ENCODE measurements at regions not wholly inside any gene's neighbourhood (a gene's known extent, or its start where the extent isn't known, plus 50 kb on each side); places are given as distances from the start of the nearest gene placed in this dataset.

DNA sequence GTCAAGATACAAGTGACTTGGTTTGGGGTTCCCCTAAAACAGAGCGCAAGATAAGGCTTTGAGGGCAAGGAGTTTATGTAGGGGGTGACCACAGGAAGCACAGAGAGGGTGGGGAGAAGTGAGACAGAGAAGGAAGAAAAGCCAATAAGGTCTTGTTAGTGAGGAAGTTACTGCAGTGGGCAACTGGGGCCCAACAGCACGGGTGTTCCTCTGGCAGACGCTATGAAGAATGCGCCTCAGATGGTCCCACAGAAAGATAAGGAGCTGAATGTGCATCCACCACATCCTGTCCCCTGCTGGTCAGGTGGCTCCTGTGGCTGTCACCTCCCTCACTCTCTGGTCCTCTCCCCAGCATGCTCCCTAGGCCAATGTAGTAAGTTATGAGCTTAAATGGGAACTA lies 333.5 kb downstream of the TSHZ3 start:
- no peak for ATAC-seq
- no peak for TF ChIP-seq ZFP30 (CRISPR knock-in tag; IDR thresholded peaks at IDR 0.05)
- no peak for TF ChIP-seq ISL1 (CRISPR knock-in tag; IDR thresholded peaks at IDR 0.05)
- no peak for TF ChIP-seq SNAI2 (CRISPR knock-in tag; IDR thresholded peaks at IDR 0.05)
- TF ChIP-seq ZC3H10 (CRISPR knock-in tag; IDR thresholded peaks at IDR 0.05) = no peak
- TF ChIP-seq TOX (CRISPR knock-in tag; IDR thresholded peaks at IDR 0.05; ENCODE audit: borderline replicate concordance) = no peak
- TF ChIP-seq TCF4 (CRISPR knock-in tag; IDR thresholded peaks at IDR 0.05; ENCODE audit: borderline replicate concordance) = no peak
- no peak for TF ChIP-seq ZFP3 (CRISPR knock-in tag; IDR thresholded peaks at IDR 0.05)
- no peak for TF ChIP-seq GLIS3 (CRISPR knock-in tag; IDR thresholded peaks at IDR 0.05)
- TF ChIP-seq, protein P1, sequence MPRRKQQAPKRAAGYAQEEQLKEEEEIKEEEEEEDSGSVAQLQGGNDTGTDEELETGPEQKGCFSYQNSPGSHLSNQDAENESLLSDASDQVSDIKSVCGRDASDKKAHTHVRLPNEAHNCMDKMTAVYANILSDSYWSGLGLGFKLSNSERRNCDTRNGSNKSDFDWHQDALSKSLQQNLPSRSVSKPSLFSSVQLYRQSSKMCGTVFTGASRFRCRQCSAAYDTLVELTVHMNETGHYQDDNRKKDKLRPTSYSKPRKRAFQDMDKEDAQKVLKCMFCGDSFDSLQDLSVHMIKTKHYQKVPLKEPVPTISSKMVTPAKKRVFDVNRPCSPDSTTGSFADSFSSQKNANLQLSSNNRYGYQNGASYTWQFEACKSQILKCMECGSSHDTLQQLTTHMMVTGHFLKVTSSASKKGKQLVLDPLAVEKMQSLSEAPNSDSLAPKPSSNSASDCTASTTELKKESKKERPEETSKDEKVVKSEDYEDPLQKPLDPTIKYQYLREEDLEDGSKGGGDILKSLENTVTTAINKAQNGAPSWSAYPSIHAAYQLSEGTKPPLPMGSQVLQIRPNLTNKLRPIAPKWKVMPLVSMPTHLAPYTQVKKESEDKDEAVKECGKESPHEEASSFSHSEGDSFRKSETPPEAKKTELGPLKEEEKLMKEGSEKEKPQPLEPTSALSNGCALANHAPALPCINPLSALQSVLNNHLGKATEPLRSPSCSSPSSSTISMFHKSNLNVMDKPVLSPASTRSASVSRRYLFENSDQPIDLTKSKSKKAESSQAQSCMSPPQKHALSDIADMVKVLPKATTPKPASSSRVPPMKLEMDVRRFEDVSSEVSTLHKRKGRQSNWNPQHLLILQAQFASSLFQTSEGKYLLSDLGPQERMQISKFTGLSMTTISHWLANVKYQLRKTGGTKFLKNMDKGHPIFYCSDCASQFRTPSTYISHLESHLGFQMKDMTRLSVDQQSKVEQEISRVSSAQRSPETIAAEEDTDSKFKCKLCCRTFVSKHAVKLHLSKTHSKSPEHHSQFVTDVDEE (CRISPR knock-in tag; IDR thresholded peaks at IDR 0.05) = no peak
- TF ChIP-seq CSDC2 (CRISPR knock-in tag; IDR thresholded peaks at IDR 0.05) = no peak
- no peak for TF ChIP-seq ESRRG (CRISPR knock-in tag; IDR thresholded peaks at IDR 0.05)
- no peak for TF ChIP-seq PATZ1 (CRISPR knock-in tag; IDR thresholded peaks at IDR 0.05; ENCODE audit: borderline replicate concordance)

DNA sequence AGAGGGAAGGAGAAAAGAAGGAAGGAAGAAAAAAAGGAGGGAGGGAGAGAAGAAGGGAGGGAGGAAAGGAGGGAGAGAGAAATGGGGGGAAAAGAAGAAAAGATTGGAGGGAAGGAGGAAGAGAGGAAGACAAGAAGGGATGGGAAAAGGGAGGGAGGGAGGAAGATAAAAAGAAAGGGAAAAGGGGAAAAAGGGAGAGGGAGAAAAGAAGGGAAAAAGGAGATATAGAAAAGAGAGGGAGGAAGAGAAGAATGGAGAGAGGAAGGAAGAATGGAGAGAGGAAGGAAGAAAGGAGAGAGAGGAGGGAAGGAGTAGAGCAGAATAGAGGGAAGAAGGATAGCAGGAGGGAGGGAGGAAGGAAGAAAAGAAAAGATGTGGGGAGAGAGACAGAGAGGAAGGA lies 334.6 kb downstream of the TSHZ3 start:
- no peak for ATAC-seq
- TF ChIP-seq TCF4 (CRISPR knock-in tag; IDR thresholded peaks at IDR 0.05; ENCODE audit: borderline replicate concordance) (no peak), ZFP30 (CRISPR knock-in tag; IDR thresholded peaks at IDR 0.05) (no peak), ZC3H10 (CRISPR knock-in tag; IDR thresholded peaks at IDR 0.05) (no peak), ZNF565 (CRISPR knock-in tag; conservative IDR thresholded peaks at IDR 0.05; ENCODE audit: low read depth) (no peak), PPARA (CRISPR knock-in tag; IDR thresholded peaks at IDR 0.05; ENCODE audit: borderline replicate concordance) (no peak), BACH2 (CRISPR knock-in tag; IDR thresholded peaks at IDR 0.05; ENCODE audit: borderline replicate concordance) (no peak), ZFP3 (CRISPR knock-in tag; IDR thresholded peaks at IDR 0.05) (no peak), RARB (CRISPR knock-in tag; IDR thresholded peaks at IDR 0.05) (no peak), TOX (CRISPR knock-in tag; IDR thresholded peaks at IDR 0.05; ENCODE audit: borderline replicate concordance) (no peak), ARNTL (CRISPR knock-in tag; IDR thresholded peaks at IDR 0.05; ENCODE audit: borderline replicate concordance, low read depth) (no peak)

- ATAC-seq = no peak
- no peak for TF ChIP-seq BACH2 (CRISPR knock-in tag; IDR thresholded peaks at IDR 0.05; ENCODE audit: borderline replicate concordance)
Observed at GRCh38 chr19:31013384-31014020, 335.7 kb downstream of the TSHZ3 start.

DNA sequence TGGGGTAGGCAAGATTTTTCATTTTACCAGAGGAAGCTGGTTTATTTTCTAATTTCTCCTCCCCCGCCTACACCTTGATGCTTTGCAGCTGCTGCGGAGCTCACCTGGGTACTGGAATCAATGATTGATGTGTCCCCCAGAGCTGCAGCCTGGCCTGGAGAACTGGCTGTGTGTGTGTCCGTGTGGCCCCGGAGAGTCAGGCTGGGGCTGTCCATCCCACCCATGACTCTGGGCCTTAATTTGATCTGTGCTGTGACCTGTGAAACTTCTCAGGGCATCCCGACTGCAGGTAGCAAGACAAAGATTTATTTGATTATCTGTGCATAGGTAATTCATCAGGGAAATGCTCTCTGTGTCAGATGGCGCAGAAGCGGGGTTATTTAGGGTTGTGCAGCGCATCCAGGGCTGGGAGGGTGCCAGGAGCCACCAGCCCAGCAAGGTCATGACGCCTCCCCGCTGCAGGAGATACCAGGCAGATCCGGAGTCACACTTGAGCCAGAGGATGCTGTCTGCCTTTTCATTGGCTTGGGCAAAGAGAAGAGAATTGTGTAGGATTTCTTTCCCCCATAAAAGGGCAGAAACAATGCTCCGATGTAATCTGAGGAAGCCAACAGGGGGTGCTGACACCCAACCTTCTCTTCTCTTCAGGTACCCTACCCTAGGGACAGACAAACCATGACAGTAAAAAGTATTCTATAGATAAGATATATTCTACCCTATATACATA lies 346.6 kb downstream of the TSHZ3 start:
- TF ChIP-seq PATZ1 (CRISPR knock-in tag; IDR thresholded peaks at IDR 0.05; ENCODE audit: borderline replicate concordance) (no peak), GLIS3 (CRISPR knock-in tag; IDR thresholded peaks at IDR 0.05) (no peak), ARNTL (CRISPR knock-in tag; IDR thresholded peaks at IDR 0.05; ENCODE audit: borderline replicate concordance, low read depth) (no peak), ZNF565 (CRISPR knock-in tag; conservative IDR thresholded peaks at IDR 0.05; ENCODE audit: low read depth) (no peak), RARB (CRISPR knock-in tag; IDR thresholded peaks at IDR 0.05) (no peak), CSDC2 (CRISPR knock-in tag; IDR thresholded peaks at IDR 0.05) (no peak), ZFP30 (CRISPR knock-in tag; IDR thresholded peaks at IDR 0.05) (no peak), ZC3H10 (CRISPR knock-in tag; IDR thresholded peaks at IDR 0.05) (no peak), OSR1 (CRISPR knock-in tag; IDR thresholded peaks at IDR 0.05) (no peak), TOX (CRISPR knock-in tag; IDR thresholded peaks at IDR 0.05; ENCODE audit: borderline replicate concordance) (no peak), PPARA (CRISPR knock-in tag; IDR thresholded peaks at IDR 0.05; ENCODE audit: borderline replicate concordance) (no peak), ZNF8 (CRISPR knock-in tag; IDR thresholded peaks at IDR 0.05) (no peak), ZFP3 (CRISPR knock-in tag; IDR thresholded peaks at IDR 0.05) (no peak), TCF4 (CRISPR knock-in tag; IDR thresholded peaks at IDR 0.05; ENCODE audit: borderline replicate concordance) (no peak)
- no peak for ATAC-seq

All from SK-N-SH treated with all-trans-retinoic acid at 6 μM for 48 hours (cell line).